Muscle layer of duodenum (tissue), 2 donors: ENCODE measurements at regions not wholly inside any gene's neighbourhood (a gene's known extent, or its start where the extent isn't known, plus 50 kb on each side); places are given as distances from the start of the nearest gene placed in this dataset.
"Not testable (repeated sequence)": the region's sequence is repeated elsewhere in the genome, so short reads cannot be mapped to it uniquely, and the experiment has no call there.

Source experiments
- H3K27ac ChIP-seq: one replicate; pipeline ENCODE4 v1.7.0; 2013; ENCODE audit warnings: mild to moderate bottlenecking, low read length
- H3K27me3 ChIP-seq: one replicate; pipeline ENCODE4 v1.7.0; 2013; ENCODE audit warnings: low read depth, mild to moderate bottlenecking, control low read depth, low read length
- H3K36me3 ChIP-seq, 2 donors: one replicate each; pipeline ENCODE4 v1.7.0; 2013; ENCODE audit warnings: low read length in 2 of 2, control low read depth in 1 of 2, mild to moderate bottlenecking in 1 of 2; ENCODE audit not compliant: insufficient read depth in 2 of 2, control insufficient read depth in 1 of 2
- H3K4me1 ChIP-seq, 2 donors: one replicate each; pipeline ENCODE4 v1.7.0; 2013; ENCODE audit warnings: low read length in 2 of 2, mild to moderate bottlenecking in 2 of 2, control low read depth in 1 of 2, moderate library complexity in 1 of 2; ENCODE audit not compliant: insufficient read depth in 2 of 2, control insufficient read depth in 1 of 2
- H3K4me3 ChIP-seq, 2 donors: one replicate each; pipeline ENCODE4 v1.7.0; 2013; ENCODE audit warnings: low read length in 2 of 2, low read depth in 1 of 2, mild to moderate bottlenecking in 1 of 2
- H3K9me3 ChIP-seq, 2 donors: one replicate each; pipeline ENCODE4 v1.7.0; 2013; ENCODE audit warnings: low read length in 2 of 2, control low read depth in 1 of 2, mild to moderate bottlenecking in 1 of 2; ENCODE audit not compliant: control insufficient read depth in 1 of 2
- donor health status: healthy.

DNA sequence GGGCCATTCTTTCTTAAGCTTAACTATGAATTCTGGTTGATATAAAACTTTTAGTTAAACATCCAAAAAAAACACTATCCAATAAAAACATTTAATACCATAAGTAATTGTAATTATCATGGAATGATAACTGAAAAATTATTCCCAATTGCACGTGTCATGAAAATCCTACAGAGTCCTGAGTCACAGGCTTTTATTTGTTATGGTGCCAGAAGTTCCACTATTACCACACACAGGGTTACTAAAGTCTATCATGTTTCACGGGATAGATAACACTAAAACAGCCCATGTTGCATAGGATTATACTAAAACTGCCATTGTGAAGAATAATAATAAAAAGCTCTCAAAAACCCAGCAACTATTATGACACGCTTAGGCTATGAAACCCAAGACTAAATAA is 1381.8 kb downstream of the EFNA5 start:
- no peaks in the 10 kb centered on the region for H3K9me3 ChIP-seq
- no peak overlapping the region for H3K27ac ChIP-seq
- no peaks in the 10 kb centered on the region for H3K27me3 ChIP-seq
- no peaks in the 10 kb centered on the region for H3K36me3 ChIP-seq
- no peaks in the 10 kb centered on the region for H3K4me1 ChIP-seq
- no peak overlapping the region for H3K4me3 ChIP-seq

- Histone ChIP-seq H3K27me3 (no peaks in the 10 kb centered on the region), H3K36me3 (no peaks in the 10 kb centered on the region), H3K4me1 (no peaks in the 10 kb centered on the region), H3K9me3 (no peaks in the 10 kb centered on the region), H3K4me3 (no peak overlapping the region), H3K27ac (no peak overlapping the region)
These were observed 1393.1 kb downstream of the EFNA5 start for GRCh38 chr5:106277540-106278096.

DNA sequence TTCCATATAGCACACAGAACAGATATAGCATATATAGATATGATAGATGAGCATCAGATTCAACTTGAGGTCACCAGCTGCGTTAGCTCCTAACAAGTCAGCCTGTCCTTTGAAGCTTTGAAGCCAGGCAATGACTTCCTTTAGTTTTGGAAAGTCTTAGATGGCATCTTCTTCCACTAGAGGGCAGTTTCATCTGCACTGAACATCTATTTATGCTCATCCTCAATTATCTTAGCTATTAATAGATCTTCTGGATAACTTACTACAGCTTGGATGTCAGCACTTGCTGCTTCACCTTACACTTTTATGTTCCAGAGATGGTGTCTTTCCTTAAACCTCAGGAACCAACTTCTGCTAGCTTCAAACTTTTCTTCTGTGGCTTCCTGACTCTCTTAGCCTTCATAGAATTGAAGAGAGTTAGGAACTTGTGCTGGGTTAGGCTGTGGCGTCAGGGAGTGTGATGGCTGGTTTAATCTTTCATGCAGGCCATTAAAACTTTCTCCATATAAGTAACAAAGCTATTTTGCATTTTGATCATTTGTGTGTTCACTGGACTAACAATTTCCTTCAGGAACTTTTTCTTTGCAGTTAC is 1401.4 kb downstream of the EFNA5 start:
- H3K4me3 ChIP-seq, result no peak overlapping the region
- H3K4me1 ChIP-seq, result no peaks in the 10 kb centered on the region
- H3K9me3 ChIP-seq, result no peaks in the 10 kb centered on the region

DNA sequence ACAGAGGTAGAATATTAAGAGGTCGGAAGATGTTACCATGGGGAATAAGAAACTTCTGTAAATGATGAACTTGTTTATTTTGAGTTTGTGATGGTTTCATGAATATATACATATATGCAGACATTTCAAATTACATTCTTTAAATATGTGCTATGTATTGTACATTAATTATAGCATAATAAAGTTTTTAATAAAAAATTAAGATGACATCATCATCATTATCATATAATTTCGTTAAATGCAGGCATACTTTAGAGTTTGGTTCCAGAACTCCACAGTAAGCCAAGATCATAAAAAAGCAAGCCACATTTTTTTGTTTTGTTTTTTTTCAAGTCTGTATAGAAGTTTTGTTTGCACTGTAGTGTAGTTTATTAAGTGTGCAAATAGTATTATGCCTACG is 1403.5 kb downstream of the EFNA5 start:
- no peaks in the 10 kb centered on the region for H3K4me1 ChIP-seq
- H3K27ac ChIP-seq, result no peak overlapping the region
- no peaks in the 10 kb centered on the region for H3K36me3 ChIP-seq
- H3K4me3 ChIP-seq, result no peak overlapping the region
- H3K9me3 ChIP-seq, result no peaks in the 10 kb centered on the region
- H3K27me3 ChIP-seq, result no peaks in the 10 kb centered on the region

More for the DNA sequence above, 1401.4 kb downstream of the EFNA5 start:
- no peak overlapping the region for H3K27ac ChIP-seq
- no peaks in the 10 kb centered on the region for H3K36me3 ChIP-seq
- H3K27me3 ChIP-seq, result no peaks in the 10 kb centered on the region

DNA sequence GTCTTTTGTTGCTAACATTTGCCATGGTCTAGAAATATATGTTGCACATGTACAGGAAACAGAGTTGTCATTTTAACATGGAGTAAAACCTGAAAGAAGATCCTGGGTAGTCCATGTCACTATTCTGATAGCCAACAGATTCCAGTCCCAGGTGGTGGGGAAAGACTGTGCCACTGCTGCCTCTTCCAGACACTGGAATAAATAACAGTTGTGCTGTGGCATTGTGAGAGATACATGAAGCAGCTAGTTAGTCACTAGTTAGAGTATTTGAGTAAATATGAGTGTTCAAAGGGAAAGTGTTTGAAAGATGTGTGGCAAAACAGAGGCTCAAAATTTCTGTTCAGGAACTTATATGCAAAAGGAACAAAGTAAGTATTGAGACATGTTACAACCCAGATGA is 1408.3 kb downstream of the EFNA5 start:
- Histone ChIP-seq H3K27ac (no peak overlapping the region), H3K9me3 (no peaks in the 10 kb centered on the region), H3K4me3 (no peak overlapping the region), H3K36me3 (no peaks in the 10 kb centered on the region), H3K4me1 (no peaks in the 10 kb centered on the region), H3K27me3 (no peaks in the 10 kb centered on the region)

- H3K4me1 ChIP-seq, H3K36me3 ChIP-seq, H3K4me3 ChIP-seq, H3K27me3 ChIP-seq, H3K9me3 ChIP-seq, H3K27ac ChIP-seq: not testable (repeated sequence)
These were observed 1411.2 kb downstream of the EFNA5 start for GRCh38 chr5:106259431-106260090.

DNA sequence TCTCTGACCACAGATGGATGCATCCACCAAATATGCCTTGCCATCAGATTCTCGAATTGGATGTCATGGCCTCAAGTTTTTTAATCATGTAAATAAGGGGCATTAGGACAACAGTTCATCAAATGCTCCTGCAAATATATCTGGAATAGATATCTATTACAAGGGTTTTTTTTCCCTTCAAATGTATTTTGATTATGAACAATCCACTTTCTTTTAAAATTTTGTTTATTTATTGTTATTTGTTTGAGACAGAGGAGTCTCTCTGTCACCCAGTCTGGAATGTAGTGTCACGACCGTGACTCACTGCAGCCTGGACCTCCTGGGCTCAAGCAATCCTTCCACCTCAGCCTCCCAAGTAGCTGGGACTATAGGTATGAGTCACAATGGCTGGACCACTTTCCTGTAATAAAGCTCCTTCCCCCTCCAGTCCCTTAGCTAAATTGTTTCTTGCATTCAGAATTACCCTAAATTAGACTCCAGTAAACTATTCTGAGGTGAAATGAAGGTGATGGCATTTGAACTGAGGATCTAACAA is 1412.1 kb downstream of the EFNA5 start:
- H3K4me1 ChIP-seq, result no peaks in the 10 kb centered on the region
- peaks cover 0 to 4% of the 10 kb centered on the region in 2 donors for H3K9me3 ChIP-seq
- no peak overlapping the region for H3K4me3 ChIP-seq
- no peaks in the 10 kb centered on the region for H3K36me3 ChIP-seq
- no peak overlapping the region for H3K27ac ChIP-seq
- H3K27me3 ChIP-seq, result no peaks in the 10 kb centered on the region

DNA sequence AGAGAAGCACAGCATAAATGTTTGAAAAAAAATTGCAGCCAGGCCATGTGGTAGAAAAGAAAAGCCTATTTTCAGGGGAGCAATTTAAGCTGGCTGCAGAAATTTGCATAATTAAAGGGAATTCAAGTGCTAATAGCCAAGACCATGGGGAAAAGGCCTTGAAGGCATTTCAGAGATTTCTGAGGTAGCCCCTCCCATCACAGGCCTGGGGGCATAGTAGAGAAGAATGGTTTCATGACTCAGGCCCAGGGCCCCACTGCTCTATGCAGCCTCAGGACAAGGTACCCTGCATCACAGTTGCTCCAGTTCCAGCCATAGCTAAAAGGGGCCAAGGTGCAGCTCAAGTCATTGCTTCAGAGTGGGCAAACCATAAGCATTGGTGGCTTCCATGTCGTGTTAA is 1416.0 kb downstream of the EFNA5 start:
- Histone ChIP-seq H3K36me3 (no peaks in the 10 kb centered on the region), H3K4me1 (no peaks in the 10 kb centered on the region), H3K27me3 (no peaks in the 10 kb centered on the region)

DNA sequence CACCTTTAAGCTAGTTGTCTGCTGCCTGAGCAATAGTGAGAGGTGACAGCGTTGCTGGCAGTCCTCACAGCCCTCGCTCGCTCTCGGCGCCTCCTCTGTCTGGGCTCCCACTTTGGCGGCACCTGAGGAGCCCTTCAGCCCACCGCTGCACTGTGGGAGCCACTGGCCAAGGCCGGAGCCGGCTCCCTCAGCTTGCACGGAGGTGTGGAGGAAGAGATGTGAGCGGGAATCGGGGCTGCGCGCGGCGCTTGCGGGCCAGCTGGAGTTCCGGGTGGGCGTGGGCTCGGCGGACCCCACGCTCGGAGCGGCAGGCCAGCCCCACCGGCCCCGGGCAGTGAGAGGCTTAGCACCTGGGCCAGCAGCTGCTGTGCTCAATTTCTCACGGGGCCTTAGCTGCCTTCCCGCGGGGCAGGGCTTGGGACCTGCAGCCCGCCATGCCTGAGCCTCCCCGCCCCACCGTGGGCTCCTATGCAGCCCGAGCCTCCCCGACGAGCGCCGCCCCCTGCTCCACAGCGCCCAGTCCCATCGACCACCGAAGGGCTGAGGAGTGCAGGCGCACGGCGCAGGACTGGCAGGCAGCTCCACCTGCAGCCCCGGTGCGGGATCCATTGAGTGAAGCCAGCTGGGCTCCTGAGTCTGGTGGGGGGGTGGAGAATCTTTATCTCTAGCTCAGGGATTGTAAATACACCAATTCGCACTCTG is 1424.5 kb downstream of the EFNA5 start:
- not testable (repeated sequence) for H3K9me3 ChIP-seq, H3K4me3 ChIP-seq, H3K4me1 ChIP-seq, H3K36me3 ChIP-seq, H3K27ac ChIP-seq, H3K27me3 ChIP-seq

More for the DNA sequence above, 1416.0 kb downstream of the EFNA5 start:
- peaks cover 0 to 4% of the 10 kb centered on the region in 2 donors for H3K9me3 ChIP-seq
- no peak overlapping the region for H3K4me3 ChIP-seq
- H3K27ac ChIP-seq, result no peak overlapping the region

DNA sequence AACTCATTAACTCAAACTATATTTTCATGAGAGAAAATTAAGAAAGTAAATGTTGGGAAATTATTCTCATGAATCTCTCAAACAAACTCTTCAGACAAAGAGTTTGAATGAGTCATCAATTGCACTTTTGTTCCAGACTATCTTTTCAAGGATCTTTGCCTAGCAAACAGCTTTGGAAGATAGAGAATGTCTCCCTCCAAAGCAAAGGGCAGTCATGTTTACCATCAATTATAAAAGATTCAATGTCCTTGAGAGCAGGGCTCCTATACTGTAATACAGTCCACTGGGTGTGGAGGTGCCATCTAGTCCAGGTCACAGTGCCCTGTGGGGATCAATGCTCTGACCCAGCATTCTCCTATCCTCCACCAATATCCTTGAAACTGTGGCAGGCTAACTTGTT is 1429.3 kb downstream of the EFNA5 start:
- H3K4me1 ChIP-seq, result no peaks in the 10 kb centered on the region

DNA sequence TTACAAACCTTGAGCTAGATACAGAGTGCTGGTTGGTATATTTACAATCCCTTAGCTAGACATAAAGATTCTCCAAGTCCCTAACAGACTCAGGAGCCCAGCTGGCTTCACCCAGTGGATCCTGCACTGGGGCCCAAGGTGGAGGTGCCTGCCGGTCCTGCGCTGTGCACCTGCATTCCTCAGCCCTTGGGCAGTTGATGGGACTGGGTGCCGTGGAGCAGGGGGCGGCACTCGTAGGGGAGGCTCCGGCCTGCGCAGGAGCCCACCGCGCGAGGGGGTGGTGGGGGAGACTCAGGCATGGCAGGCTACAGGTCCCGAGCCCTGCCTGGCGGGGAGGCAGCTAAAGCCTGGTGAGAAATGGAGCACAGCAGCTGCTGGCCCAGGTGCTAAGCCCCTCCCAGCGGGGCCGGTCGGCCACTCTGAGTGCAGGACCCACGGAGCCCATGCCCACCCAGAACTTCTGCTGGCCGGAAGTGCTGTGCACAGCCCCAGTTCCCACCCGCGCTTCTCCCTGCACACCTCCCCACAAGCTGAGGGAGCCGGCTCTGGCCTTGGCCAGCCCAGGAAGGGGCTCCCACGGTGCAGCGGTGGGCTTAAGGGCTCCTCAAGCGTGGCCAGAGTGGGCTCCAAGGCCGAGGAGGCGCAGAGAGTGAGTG is 1464.7 kb downstream of the EFNA5 start:
- H3K27me3 ChIP-seq, result no peaks in the 10 kb centered on the region
- no peak overlapping the region for H3K27ac ChIP-seq
- H3K9me3 ChIP-seq, result peaks cover 0 to 2% of the 10 kb centered on the region in 2 donors
- H3K4me1 ChIP-seq, result no peaks in the 10 kb centered on the region
- no peaks in the 10 kb centered on the region for H3K36me3 ChIP-seq
- no peak overlapping the region for H3K4me3 ChIP-seq

More for the DNA sequence above, 1429.3 kb downstream of the EFNA5 start:
- H3K4me3 ChIP-seq, result no peak overlapping the region
- H3K27me3 ChIP-seq, result no peaks in the 10 kb centered on the region
- no peak overlapping the region for H3K27ac ChIP-seq
- no peaks in the 10 kb centered on the region for H3K36me3 ChIP-seq
- H3K9me3 ChIP-seq, result no peaks in the 10 kb centered on the region
